Astrocyte of the cerebellum (primary cell): ENCODE measurements at regions not wholly inside any gene's neighbourhood (a gene's known extent, or its start where the extent isn't known, plus 50 kb on each side); places are given as distances from the start of the nearest gene placed in this dataset.

ENCODE experiments used
- DNase-seq: peaks from one replicate; pipeline ENCODE4 v3.0.0-alpha.2; 2011; ENCODE audit warnings: low read depth
- H3K4me3 ChIP-seq: 2 replicates; pipeline ENCODE4 v1.5.1; 2011; ENCODE audit warnings: mild to moderate bottlenecking, low read depth, low read length, moderate library complexity
- CTCF ChIP-seq: IDR thresholded peaks from 2 replicates; pipeline ENCODE4 v1.5.1; 2012; ENCODE audit warnings: low read length, low read depth, moderate library complexity, mild to moderate bottlenecking; ENCODE audit errors: missing control alignments
- in situ Hi-C: cut with HindIII; loops from 2 replicates; pipeline ENCODE4 v1.10.0; 2017; ENCODE audit warnings: low sequenced_read_pairs

DNA sequence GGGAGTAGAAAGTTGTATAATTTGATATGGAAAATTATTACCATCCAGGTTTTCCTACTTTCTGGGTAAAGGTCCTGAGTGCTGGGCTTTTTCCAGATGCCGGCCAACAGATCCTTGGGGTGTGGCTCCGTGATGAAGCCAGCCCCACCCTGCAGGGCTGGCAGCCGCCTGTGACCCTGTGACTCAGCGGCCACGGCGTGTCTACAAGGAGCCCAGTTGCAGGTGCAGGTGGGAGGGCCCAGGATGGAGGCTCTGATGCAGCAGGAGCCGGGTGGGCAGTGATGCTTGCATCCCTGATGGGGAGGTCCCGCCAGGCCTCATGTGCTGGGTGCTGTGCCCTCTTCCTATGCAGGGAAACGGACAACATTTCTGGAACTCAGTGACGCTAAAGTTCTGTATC, 96.0 kb upstream of the ALKAL2 start:
- H3K4me3 ChIP-seq, result no peak overlapping the region
- in situ Hi-C loops, result no loop called here
- DNase-seq, result no peak
- no peak for TF ChIP-seq CTCF

- no peak for DNase-seq
- in situ Hi-C loops, result no loop called here
- no peak for TF ChIP-seq CTCF
- H3K4me3 ChIP-seq, result no peak overlapping the region
These were observed 95.3 kb upstream of the ALKAL2 start for GRCh38 chr2:383178-383577.

DNA sequence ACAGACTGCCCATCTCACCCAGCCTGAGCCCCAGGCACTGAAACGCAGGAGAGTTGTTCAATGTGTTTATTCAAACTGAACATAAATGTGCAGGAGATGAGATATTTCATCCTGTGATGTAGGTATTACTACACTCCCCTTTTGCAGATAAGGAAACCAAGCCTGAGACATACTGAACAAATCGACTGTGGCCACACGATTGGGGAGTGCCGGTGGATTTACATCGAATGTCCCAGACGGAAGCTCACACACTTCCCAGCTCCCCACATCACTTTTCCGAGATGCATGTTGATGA, 94.8 kb upstream of the ALKAL2 start:
- no peak for TF ChIP-seq CTCF
- DNase-seq, result no peak
- in situ Hi-C loops, result no loop called here
- no peak overlapping the region for H3K4me3 ChIP-seq

DNA sequence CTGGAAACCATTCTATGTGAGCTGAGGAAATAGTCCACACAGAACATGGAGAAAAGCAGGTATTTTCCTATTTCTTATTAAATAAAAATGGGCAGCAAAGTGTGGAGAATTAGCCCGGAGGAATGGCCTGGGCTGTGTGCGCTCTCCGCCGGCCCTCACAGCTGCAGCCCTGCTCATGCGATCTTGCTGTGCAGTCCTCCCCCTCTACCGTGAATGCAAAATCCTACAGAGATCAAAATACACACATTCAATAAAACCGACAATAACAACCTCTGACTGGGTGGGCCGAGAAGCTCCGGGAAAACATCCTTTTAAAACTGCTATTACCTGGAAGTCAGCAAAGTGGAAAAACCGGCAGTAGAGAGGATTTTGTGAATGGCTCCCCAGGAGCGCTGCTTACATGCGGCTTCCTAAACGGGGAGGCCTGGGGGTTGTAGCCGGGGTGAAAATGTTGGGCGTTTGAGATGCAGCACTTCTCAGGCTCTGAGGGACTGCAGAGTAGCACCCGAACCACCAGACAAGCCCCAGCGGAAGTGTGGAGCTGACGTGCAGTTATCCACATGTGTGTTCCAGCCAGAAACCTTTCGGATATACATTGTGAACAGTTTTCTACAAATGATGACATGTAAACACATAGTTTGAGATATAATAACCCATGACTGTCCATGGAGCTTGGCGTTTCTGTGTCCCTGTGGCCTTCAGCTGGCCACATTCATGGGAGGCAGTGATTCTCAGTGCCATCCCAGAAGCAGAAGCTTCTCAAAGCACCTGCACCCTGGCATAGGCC, 94.2 kb upstream of the ALKAL2 start:
- H3K4me3 ChIP-seq, result no peak overlapping the region
- no peak for TF ChIP-seq CTCF
- DNase-seq, result no peak
- in situ Hi-C loops, result no loop called here

GRCh38 chr2:381181-381580, 93.3 kb upstream of the ALKAL2 start:
- TF ChIP-seq CTCF, result no peak
- H3K4me3 ChIP-seq, result no peak overlapping the region
- no peak for DNase-seq
- in situ Hi-C loops, result no loop called here

GRCh38 chr2:380772-381171, 92.9 kb upstream of the ALKAL2 start:
- TF ChIP-seq CTCF, result no peak
- DNase-seq, result no peak
- no peak overlapping the region for H3K4me3 ChIP-seq
- in situ Hi-C loops, result no loop called here
